Trophoblast cell (in vitro differentiated cells and primary cell): ENCODE measurements at regions not wholly inside any gene's neighbourhood (a gene's known extent, or its start where the extent isn't known, plus 50 kb on each side); places are given as distances from the start of the nearest gene placed in this dataset.

Experiments used
- DNase-seq, 2 donors: peaks; one replicate each; pipeline ENCODE4 v3.0.0-alpha.2; 2016
- H2AFZ ChIP-seq: 2 replicates; pipeline ENCODE4 v1.6.1; 2013; ENCODE audit warnings: low read length, moderate library complexity, mild to moderate bottlenecking; ENCODE audit not compliant: insufficient read depth, poor library complexity
- H2AK5ac ChIP-seq: 2 replicates; pipeline ENCODE4 v1.6.1; 2013; ENCODE audit warnings: mild to moderate bottlenecking, low read length
- H2BK120ac ChIP-seq: 2 replicates; pipeline ENCODE4 v1.6.1; 2013; ENCODE audit warnings: low read length, mild to moderate bottlenecking, moderate library complexity; ENCODE audit not compliant: insufficient read depth, poor library complexity
- H2BK12ac ChIP-seq: 2 replicates; pipeline ENCODE4 v1.6.1; 2013; ENCODE audit warnings: mild to moderate bottlenecking, low read length, moderate library complexity
- H2BK5ac ChIP-seq: 2 replicates; pipeline ENCODE4 v1.6.1; 2013; ENCODE audit warnings: low read length, low read depth, moderate library complexity, mild to moderate bottlenecking; ENCODE audit not compliant: poor library complexity
- H3K14ac ChIP-seq: 2 replicates; pipeline ENCODE4 v1.6.1; 2013; ENCODE audit warnings: mild to moderate bottlenecking, low read length
- H3K18ac ChIP-seq: 2 replicates; pipeline ENCODE4 v1.6.1; 2013; ENCODE audit warnings: mild to moderate bottlenecking, low read length
- H3K23ac ChIP-seq: 2 replicates; pipeline ENCODE4 v1.6.1; 2013; ENCODE audit warnings: low read length
- H3K27ac ChIP-seq: 2 replicates; pipeline ENCODE4 v1.5.1; 2013; ENCODE audit warnings: low read depth, mild to moderate bottlenecking, inconsistent platforms, low read length, moderate library complexity
- H3K27me3 ChIP-seq: 2 replicates; pipeline ENCODE4 v1.6.1; 2013; ENCODE audit warnings: inconsistent platforms, mild to moderate bottlenecking, low read length, moderate library complexity; ENCODE audit not compliant: insufficient read depth
- H3K36me3 ChIP-seq, 2 experiments: 1 replicate in 1 of 2; 2 replicates in 1 of 2; pipeline ENCODE4 v1.6.1; 2013; ENCODE audit warnings: low read length in 2 of 2, mild to moderate bottlenecking in 2 of 2, moderate library complexity in 1 of 2; ENCODE audit not compliant: insufficient read depth in 2 of 2, control insufficient read depth in 1 of 2
- H3K4ac ChIP-seq: 2 replicates; pipeline ENCODE4 v1.6.1; 2013; ENCODE audit warnings: low read depth, mild to moderate bottlenecking, low read length, moderate library complexity
- H3K4me1 ChIP-seq, 2 experiments: 1 replicate in 1 of 2; 2 replicates in 1 of 2; pipeline ENCODE4 v1.6.1; 2013; ENCODE audit warnings: low read length in 2 of 2, mild to moderate bottlenecking in 2 of 2, moderate library complexity in 1 of 2; ENCODE audit not compliant: insufficient read depth in 2 of 2, control insufficient read depth in 1 of 2
- H3K4me2 ChIP-seq: 2 replicates; pipeline ENCODE4 v1.6.1; 2013; ENCODE audit warnings: inconsistent platforms, mild to moderate bottlenecking, low read length, moderate library complexity
- H3K4me3 ChIP-seq: 2 replicates; pipeline ENCODE4 v1.5.1; 2013; ENCODE audit warnings: mild to moderate bottlenecking, low read depth, low read length, inconsistent platforms
- H3K79me1 ChIP-seq: one replicate; pipeline ENCODE4 v1.6.1; 2013; ENCODE audit warnings: low read length
- H3K79me2 ChIP-seq: 2 replicates; pipeline ENCODE4 v1.6.1; 2013; ENCODE audit warnings: low read length, mild to moderate bottlenecking; ENCODE audit not compliant: control insufficient read depth, insufficient read depth, poor library complexity
- H3K9ac ChIP-seq: 2 replicates; pipeline ENCODE4 v1.6.1; 2013; ENCODE audit warnings: mild to moderate bottlenecking, low read length
- H3K9me3 ChIP-seq: 2 replicates; pipeline ENCODE4 v1.6.1; 2013; ENCODE audit warnings: low read depth, mild to moderate bottlenecking, control low read depth, inconsistent platforms, low read length; ENCODE audit not compliant: insufficient read depth
- H4K12ac ChIP-seq: 2 replicates; pipeline ENCODE4 v1.6.1; 2013; ENCODE audit warnings: low read depth, mild to moderate bottlenecking, low read length, moderate library complexity
- H4K8ac ChIP-seq: 2 replicates; pipeline ENCODE4 v1.6.1; 2013; ENCODE audit warnings: low read depth, mild to moderate bottlenecking, low read length, moderate library complexity
- H4K91ac ChIP-seq: one replicate; pipeline ENCODE4 v1.6.1; 2013; ENCODE audit warnings: low read depth, mild to moderate bottlenecking, low read length, moderate library complexity
- WGBS: extraction: QIAGEN DNeasy Blood & Tissue Kit; methylation state at CpG from one replicate; pipeline ENCODE4 v1.1.7; 2013; ENCODE audit warnings: missing lambda C conversion rate; ENCODE audit not compliant: insufficient read length, insufficient coverage; ENCODE audit errors: extremely low coverage; 5-methylcytosine and 5-hydroxymethylcytosine counted together

DNA sequence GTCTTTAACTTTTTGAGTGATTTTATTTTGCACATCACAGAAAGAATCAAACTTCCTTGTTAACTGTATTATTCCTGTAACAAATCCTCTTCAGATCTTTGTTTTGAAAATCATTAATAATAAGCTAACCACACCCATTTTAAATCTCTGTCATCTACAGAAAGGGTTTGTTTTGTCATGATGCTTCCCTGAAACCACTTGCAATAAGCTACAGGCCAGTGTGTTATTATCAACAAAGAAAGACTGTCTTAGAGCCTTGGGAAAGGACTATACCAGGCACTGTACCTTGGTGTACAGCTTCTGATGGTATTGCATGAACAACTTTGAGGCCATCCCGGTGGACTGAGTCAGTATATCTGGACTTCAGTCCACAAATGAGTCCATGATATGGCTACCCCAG, 145.3 kb upstream of the FAM3C start:
- no peak overlapping the region for H3K23ac ChIP-seq
- no peaks in the 10 kb centered on the region for H3K79me2 ChIP-seq
- H3K4ac ChIP-seq: no peak overlapping the region
- H4K8ac ChIP-seq: no peak overlapping the region
- no peak overlapping the region for H3K27ac ChIP-seq
- H3K4me3 ChIP-seq: no peak overlapping the region
- no peak overlapping the region for H2AFZ ChIP-seq
- H3K14ac ChIP-seq: no peak overlapping the region
- H3K4me2 ChIP-seq: no peak overlapping the region
- H2BK120ac ChIP-seq: no peak overlapping the region
- no peak overlapping the region for H2BK12ac ChIP-seq
- H3K9ac ChIP-seq: no peak overlapping the region
- H2BK5ac ChIP-seq: no peak overlapping the region
- no peaks in the 10 kb centered on the region for H3K79me1 ChIP-seq
- H3K27me3 ChIP-seq: no peaks in the 10 kb centered on the region
- H3K36me3 ChIP-seq: no peaks in the 10 kb centered on the region
- H3K9me3 ChIP-seq: no peaks in the 10 kb centered on the region
- H4K12ac ChIP-seq: no peak overlapping the region
- WGBS: no CpG with 5 or more reads among the region's 1 CpG
- no peak overlapping the region for H4K91ac ChIP-seq
- no peak overlapping the region for H2AK5ac ChIP-seq
- H3K18ac ChIP-seq: no peak overlapping the region
- DNase-seq: no peak
- peaks cover 0 to 2% of the 10 kb centered on the region in 2 experiments for H3K4me1 ChIP-seq

DNA sequence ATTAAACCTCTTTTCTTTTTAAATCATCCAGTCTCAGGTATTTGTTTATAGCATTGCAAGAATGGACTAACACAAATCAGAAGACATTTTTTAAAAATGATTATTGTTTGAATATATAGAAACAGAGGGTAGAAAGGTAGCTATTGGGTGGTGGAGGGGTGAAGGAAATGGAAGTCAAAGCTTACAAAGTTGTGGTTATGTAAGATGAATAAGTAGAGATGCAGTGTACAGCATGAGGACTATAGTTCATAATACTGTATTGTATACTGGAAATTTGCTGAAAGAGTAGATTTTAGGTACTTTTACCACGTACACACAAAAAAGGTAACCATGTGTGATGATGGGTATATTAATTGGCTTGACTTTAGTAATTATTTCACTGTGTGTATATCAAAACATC, 144.0 kb upstream of the FAM3C start:
- H3K14ac ChIP-seq: no peak overlapping the region
- H4K12ac ChIP-seq: no peak overlapping the region
- no peak overlapping the region for H3K4ac ChIP-seq
- no peaks in the 10 kb centered on the region for H3K79me1 ChIP-seq
- no peak for DNase-seq
- no peak overlapping the region for H4K8ac ChIP-seq
- no peaks in the 10 kb centered on the region for H3K79me2 ChIP-seq
- no peak overlapping the region for H4K91ac ChIP-seq
- H3K4me1 ChIP-seq: peaks cover 0 to 2% of the 10 kb centered on the region in 2 experiments
- no peak overlapping the region for H2AFZ ChIP-seq
- no peak overlapping the region for H3K27ac ChIP-seq
- H3K27me3 ChIP-seq: no peaks in the 10 kb centered on the region
- H3K9ac ChIP-seq: no peak overlapping the region
- H3K18ac ChIP-seq: no peak overlapping the region
- H2BK5ac ChIP-seq: no peak overlapping the region
- H3K23ac ChIP-seq: no peak overlapping the region
- no CpG with 5 or more reads among the region's 1 CpG for WGBS
- no peaks in the 10 kb centered on the region for H3K36me3 ChIP-seq
- no peak overlapping the region for H2BK120ac ChIP-seq
- no peaks in the 10 kb centered on the region for H3K9me3 ChIP-seq
- H3K4me2 ChIP-seq: no peak overlapping the region
- H2AK5ac ChIP-seq: no peak overlapping the region
- H3K4me3 ChIP-seq: no peak overlapping the region
- no peak overlapping the region for H2BK12ac ChIP-seq

DNA sequence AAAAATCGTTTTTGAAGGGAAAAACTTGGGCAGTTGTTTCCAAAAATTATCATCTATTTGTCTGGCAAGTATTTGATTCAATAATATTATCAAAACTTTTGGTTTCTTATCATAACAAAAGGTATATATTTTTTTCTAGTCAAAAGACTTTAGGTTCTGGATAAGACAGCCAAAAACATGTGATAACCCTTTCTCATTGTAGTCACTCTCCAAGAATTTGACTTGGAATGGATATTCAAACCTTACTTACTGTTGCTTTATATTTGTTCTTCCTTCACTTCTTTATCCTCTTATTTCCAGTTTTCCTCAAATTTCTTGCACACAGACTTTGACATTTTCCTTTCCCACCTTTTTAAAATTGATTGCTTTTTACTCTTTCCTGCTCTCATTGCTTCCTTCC, 140.9 kb upstream of the FAM3C start:
- Histone ChIP-seq H2AK5ac (no peak overlapping the region), H3K4ac (no peak overlapping the region), H3K4me1 (no peaks in the 10 kb centered on the region), H3K79me1 (no peaks in the 10 kb centered on the region), H3K4me2 (no peak overlapping the region), H2AFZ (no peak overlapping the region), H3K36me3 (no peaks in the 10 kb centered on the region), H3K79me2 (no peaks in the 10 kb centered on the region), H2BK12ac (no peak overlapping the region), H3K14ac (no peak overlapping the region), H3K4me3 (no peak overlapping the region), H3K27ac (no peak overlapping the region), H2BK5ac (no peak overlapping the region), H2BK120ac (no peak overlapping the region), H3K9ac (no peak overlapping the region), H3K23ac (no peak overlapping the region), H3K27me3 (no peaks in the 10 kb centered on the region), H4K8ac (no peak overlapping the region), H4K91ac (no peak overlapping the region), H3K9me3 (no peaks in the 10 kb centered on the region), H3K18ac (no peak overlapping the region), H4K12ac (no peak overlapping the region)
- no CpG with 5 or more reads among the region's 1 CpG for WGBS
- no peak for DNase-seq

DNA sequence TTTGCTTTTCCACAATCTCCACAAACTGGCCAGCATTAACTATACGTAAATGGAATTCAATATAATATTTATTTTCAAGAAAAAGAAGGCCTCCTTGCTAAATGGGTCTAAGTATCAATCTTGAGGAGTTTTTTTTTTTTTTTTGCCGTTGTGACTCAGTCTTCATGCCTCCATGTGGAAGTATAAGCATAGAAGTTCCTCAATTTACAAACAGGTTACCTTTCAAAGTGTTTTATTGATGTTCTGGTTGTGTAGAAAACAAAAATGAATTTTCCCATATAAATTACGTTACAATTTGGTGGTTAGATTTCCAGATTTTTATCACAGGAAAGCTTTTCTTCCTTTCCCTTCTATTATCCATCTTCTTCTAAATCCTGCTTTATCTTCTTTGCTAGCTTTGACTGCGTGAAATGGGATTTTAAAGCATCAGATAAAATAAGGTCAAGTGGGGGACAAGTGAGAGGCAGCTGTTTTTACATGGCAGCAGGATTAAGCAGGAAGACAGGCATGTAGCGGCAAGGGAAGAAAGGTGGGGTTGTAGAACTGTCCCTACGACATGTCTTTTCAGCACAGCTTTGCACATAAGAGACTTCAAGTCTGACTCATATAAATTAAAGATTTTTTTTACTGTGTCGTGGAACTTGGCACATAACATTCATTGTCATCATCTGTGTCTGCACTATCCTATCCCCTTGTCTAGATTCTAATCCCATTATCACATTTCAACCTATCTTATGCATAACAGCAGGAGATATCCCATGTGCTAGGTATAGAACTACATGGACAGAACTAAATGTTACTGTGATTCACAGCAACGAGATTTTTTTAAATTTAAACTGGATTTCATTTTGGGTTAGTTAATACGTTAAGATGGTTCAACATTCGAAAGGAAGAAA, 135.3 kb upstream of the FAM3C start:
- H2AK5ac ChIP-seq: no peak overlapping the region
- H3K79me2 ChIP-seq: no peaks in the 10 kb centered on the region
- peak overlapping the region; percentile 66 for H4K91ac ChIP-seq
- peak overlapping the region; percentile 46 for H2BK120ac ChIP-seq
- no peaks in the 10 kb centered on the region for H3K9me3 ChIP-seq
- H4K12ac ChIP-seq: no peak overlapping the region
- H4K8ac ChIP-seq: no peak overlapping the region
- H3K4me1 ChIP-seq: no peaks in the 10 kb centered on the region
- no peak overlapping the region for H2AFZ ChIP-seq
- no peak overlapping the region for H3K4me2 ChIP-seq
- H3K18ac ChIP-seq: no peak overlapping the region
- no peak overlapping the region for H3K14ac ChIP-seq
- no peak overlapping the region for H3K4me3 ChIP-seq
- no peaks in the 10 kb centered on the region for H3K36me3 ChIP-seq
- WGBS: no CpG with 5 or more reads among the region's 10 CpGs
- peak in 1 of 2 donors; percentile 21 for DNase-seq
- peak overlapping the region; percentile 10 for H3K27ac ChIP-seq
- peaks cover 4% of the 10 kb centered on the region for H3K79me1 ChIP-seq
- H2BK5ac ChIP-seq: peak overlapping the region; percentile 14
- H3K23ac ChIP-seq: no peak overlapping the region
- no peaks in the 10 kb centered on the region for H3K27me3 ChIP-seq
- H3K9ac ChIP-seq: no peak overlapping the region
- H2BK12ac ChIP-seq: peak overlapping the region; percentile 73
- H3K4ac ChIP-seq: peak overlapping the region; percentile 27
